ENCODE measurements at regions not wholly inside any gene's neighbourhood (a gene's known extent, or its start where the extent isn't known, plus 50 kb on each side); places are given as distances from the start of the nearest gene placed in this dataset.

DNA sequence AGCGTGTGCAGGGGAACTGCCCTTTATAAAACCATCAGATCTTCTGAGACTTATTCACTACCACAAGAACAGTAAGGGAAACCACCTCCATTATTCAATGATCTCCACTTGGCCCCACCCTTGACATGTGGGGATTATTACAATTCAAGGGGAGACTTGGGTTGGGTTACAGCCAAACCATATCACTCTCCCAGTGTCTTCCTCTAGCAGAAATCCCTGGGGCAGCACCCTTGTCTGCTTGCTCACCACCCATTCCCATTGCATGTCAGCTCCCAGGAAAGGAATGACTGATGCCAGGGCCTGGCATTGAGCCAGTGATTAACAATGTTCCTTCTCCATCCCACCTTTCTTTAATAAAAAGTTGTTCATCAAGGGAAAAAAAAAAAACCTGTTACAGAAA lies 199.0 kb downstream of the IRX1 start:
- H3K9ac ChIP-seq (ENCODE audit: low read depth in 1 of 2, low read length in 2 of 2) = no peak overlapping the region
- H3K4me3 ChIP-seq (ENCODE audit: low read length in 2 of 2) = no peak overlapping the region
- H3K27ac ChIP-seq (ENCODE audit: low read depth in 2 of 2, low read length in 2 of 2) = no peak overlapping the region
- peaks cover 0 to 3% of the 10 kb centered on the region in 2 donors for H3K9me3 ChIP-seq (ENCODE audit: control insufficient read depth in 2 of 2, low read length in 2 of 2)
- H3K27me3 ChIP-seq (ENCODE audit: control insufficient read depth in 2 of 2, insufficient read depth in 2 of 2, low read length in 2 of 2) = no peaks in the 10 kb centered on the region
- no peaks in the 10 kb centered on the region for H3K4me1 ChIP-seq (ENCODE audit: control insufficient read depth in 2 of 2, insufficient read depth in 2 of 2, low read length in 2 of 2)
- H3K36me3 ChIP-seq (ENCODE audit: control insufficient read depth in 2 of 2, insufficient read depth in 2 of 2, low read length in 2 of 2) = no peaks in the 10 kb centered on the region

DNA sequence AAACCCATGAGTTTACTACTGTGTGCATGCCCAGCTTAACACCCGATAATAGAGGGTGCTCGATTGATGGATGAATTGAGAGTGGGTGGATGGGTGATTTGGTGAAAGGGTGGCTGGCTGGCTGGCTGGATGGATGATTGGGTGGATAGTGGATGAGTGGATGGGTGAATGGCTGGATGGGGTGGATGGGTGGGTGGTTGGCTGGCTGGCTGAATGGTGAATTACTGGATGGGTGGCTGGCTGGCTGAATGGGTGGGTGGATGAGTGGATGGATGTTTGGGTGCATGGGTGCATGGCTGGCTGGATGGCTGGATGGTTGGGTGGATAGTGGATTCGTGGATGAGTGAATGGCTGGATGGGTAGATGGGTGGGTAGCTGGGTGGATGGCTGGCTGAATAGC lies 201.1 kb downstream of the IRX1 start:
- Histone ChIP-seq H3K9ac (ENCODE audit: low read depth in 1 of 2, low read length in 2 of 2) (no peak overlapping the region), H3K36me3 (ENCODE audit: control insufficient read depth in 2 of 2, insufficient read depth in 2 of 2, low read length in 2 of 2) (no peaks in the 10 kb centered on the region), H3K9me3 (ENCODE audit: control insufficient read depth in 2 of 2, low read length in 2 of 2) (no peaks in the 10 kb centered on the region), H3K27me3 (ENCODE audit: control insufficient read depth in 2 of 2, insufficient read depth in 2 of 2, low read length in 2 of 2) (no peaks in the 10 kb centered on the region), H3K27ac (ENCODE audit: low read depth in 2 of 2, low read length in 2 of 2) (no peak overlapping the region), H3K4me1 (ENCODE audit: control insufficient read depth in 2 of 2, insufficient read depth in 2 of 2, low read length in 2 of 2) (no peaks in the 10 kb centered on the region), H3K4me3 (ENCODE audit: low read length in 2 of 2) (no peak overlapping the region)

DNA sequence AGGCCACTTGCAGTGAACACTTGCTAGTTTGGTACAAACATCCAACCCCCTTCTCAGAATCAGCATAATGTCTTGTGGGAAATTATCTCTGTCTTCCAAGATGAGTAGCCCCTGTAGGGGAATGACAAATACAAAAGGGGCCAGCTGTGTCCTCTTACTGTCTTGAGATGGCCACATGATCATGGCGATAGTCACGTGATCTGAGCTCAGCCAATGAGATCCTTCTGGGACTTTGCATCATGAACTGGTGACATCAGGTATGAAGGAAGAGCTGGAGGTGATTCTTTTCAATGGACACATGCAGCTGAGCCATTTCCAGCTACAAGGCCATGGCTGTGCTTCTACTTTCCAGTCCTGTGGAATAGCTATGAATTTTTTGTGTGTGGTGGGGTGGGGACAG lies 206.3 kb downstream of the IRX1 start:
- no peaks in the 10 kb centered on the region for H3K27me3 ChIP-seq (ENCODE audit: control insufficient read depth in 2 of 2, insufficient read depth in 2 of 2, low read length in 2 of 2)

DNA sequence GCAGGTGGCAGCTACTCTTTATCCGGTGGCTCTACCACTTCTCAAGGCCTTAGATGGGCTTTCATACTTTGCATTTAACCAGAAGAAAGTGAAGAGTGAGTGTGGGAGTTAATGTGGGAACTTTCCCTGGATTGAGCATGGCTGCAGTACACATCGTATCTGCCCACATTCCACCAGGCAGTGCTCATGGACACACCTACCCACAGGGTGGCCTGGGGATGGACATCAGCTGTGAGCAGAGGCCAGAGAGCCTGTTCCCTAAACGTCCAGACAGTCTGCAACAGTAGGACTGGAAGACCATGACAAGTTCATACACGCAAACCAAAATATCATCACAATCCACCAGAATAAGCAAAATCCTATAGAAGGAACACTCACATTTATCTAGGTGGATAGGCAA lies 213.8 kb downstream of the IRX1 start:
- H3K27me3 ChIP-seq (ENCODE audit: control insufficient read depth in 2 of 2, insufficient read depth in 2 of 2, low read length in 2 of 2) = no peaks in the 10 kb centered on the region
- H3K9ac ChIP-seq (ENCODE audit: low read depth in 1 of 2, low read length in 2 of 2) = no peak overlapping the region
- H3K27ac ChIP-seq (ENCODE audit: low read depth in 2 of 2, low read length in 2 of 2) = no peak overlapping the region
- no peak overlapping the region for H3K4me3 ChIP-seq (ENCODE audit: low read length in 2 of 2)
- no peaks in the 10 kb centered on the region for H3K9me3 ChIP-seq (ENCODE audit: control insufficient read depth in 2 of 2, low read length in 2 of 2)
- H3K4me1 ChIP-seq (ENCODE audit: control insufficient read depth in 2 of 2, insufficient read depth in 2 of 2, low read length in 2 of 2) = no peaks in the 10 kb centered on the region
- H3K36me3 ChIP-seq (ENCODE audit: control insufficient read depth in 2 of 2, insufficient read depth in 2 of 2, low read length in 2 of 2) = no peaks in the 10 kb centered on the region

More for the DNA sequence above, 206.3 kb downstream of the IRX1 start:
- Histone ChIP-seq H3K9me3 (ENCODE audit: control insufficient read depth in 2 of 2, low read length in 2 of 2) (no peaks in the 10 kb centered on the region), H3K27ac (ENCODE audit: low read depth in 2 of 2, low read length in 2 of 2) (no peak overlapping the region), H3K9ac (ENCODE audit: low read depth in 1 of 2, low read length in 2 of 2) (no peak overlapping the region), H3K4me1 (ENCODE audit: control insufficient read depth in 2 of 2, insufficient read depth in 2 of 2, low read length in 2 of 2) (no peaks in the 10 kb centered on the region), H3K4me3 (ENCODE audit: low read length in 2 of 2) (no peak overlapping the region), H3K36me3 (ENCODE audit: control insufficient read depth in 2 of 2, insufficient read depth in 2 of 2, low read length in 2 of 2) (no peaks in the 10 kb centered on the region)

DNA sequence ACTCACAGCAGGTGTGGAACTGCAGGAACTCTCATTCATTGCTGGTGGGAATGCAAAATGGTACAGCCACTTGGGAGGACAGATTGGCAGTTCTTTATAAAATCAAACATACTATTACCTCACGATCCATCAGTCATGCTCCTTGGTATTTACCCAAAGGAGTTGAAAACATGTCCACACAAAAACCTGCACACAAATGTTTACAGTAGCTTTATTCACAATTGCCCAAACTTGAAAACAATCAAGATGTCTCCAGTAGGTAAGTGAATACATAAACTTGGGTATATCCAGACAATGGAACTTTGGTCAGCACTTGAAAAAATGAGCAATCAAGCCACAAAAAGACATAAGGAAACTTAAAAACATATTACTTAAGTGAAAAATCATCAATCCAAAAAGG lies 215.5 kb downstream of the IRX1 start:
- no peaks in the 10 kb centered on the region for H3K4me1 ChIP-seq (ENCODE audit: control insufficient read depth in 2 of 2, insufficient read depth in 2 of 2, low read length in 2 of 2)
- no peak overlapping the region for H3K9ac ChIP-seq (ENCODE audit: low read depth in 1 of 2, low read length in 2 of 2)
- no peak overlapping the region for H3K27ac ChIP-seq (ENCODE audit: low read depth in 2 of 2, low read length in 2 of 2)
- H3K27me3 ChIP-seq (ENCODE audit: control insufficient read depth in 2 of 2, insufficient read depth in 2 of 2, low read length in 2 of 2) = no peaks in the 10 kb centered on the region
- H3K9me3 ChIP-seq (ENCODE audit: control insufficient read depth in 2 of 2, low read length in 2 of 2) = no peaks in the 10 kb centered on the region
- H3K4me3 ChIP-seq (ENCODE audit: low read length in 2 of 2) = no peak overlapping the region
- H3K36me3 ChIP-seq (ENCODE audit: control insufficient read depth in 2 of 2, insufficient read depth in 2 of 2, low read length in 2 of 2) = no peaks in the 10 kb centered on the region

DNA sequence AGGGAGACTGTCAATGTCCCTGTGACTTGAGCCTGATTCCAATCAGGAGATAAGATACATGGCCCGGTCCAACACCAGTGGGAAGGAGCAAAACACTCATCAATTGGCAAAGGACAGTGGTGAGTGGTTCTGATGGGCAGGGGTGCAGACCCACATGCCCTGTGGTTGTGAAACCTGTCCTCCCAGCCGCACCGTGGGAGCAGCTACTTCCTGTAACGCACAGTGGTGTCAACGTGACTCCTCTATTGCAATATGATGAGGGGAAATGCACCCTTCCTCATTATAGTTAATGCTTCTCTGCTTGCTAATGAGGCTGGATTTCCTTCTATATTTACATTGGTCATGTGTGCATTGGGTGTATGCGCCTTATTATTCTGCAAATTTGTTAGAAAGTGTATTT lies 223.0 kb downstream of the IRX1 start:
- no peak overlapping the region for H3K9ac ChIP-seq (ENCODE audit: low read depth in 1 of 2, low read length in 2 of 2)
- no peaks in the 10 kb centered on the region for H3K27me3 ChIP-seq (ENCODE audit: control insufficient read depth in 2 of 2, insufficient read depth in 2 of 2, low read length in 2 of 2)
- no peak overlapping the region for H3K27ac ChIP-seq (ENCODE audit: low read depth in 2 of 2, low read length in 2 of 2)
- no peak overlapping the region for H3K4me3 ChIP-seq (ENCODE audit: low read length in 2 of 2)
- no peaks in the 10 kb centered on the region for H3K36me3 ChIP-seq (ENCODE audit: control insufficient read depth in 2 of 2, insufficient read depth in 2 of 2, low read length in 2 of 2)
- H3K4me1 ChIP-seq (ENCODE audit: control insufficient read depth in 2 of 2, insufficient read depth in 2 of 2, low read length in 2 of 2) = no peaks in the 10 kb centered on the region
- H3K9me3 ChIP-seq (ENCODE audit: control insufficient read depth in 2 of 2, low read length in 2 of 2) = peaks cover 0 to 5% of the 10 kb centered on the region in 2 donors

DNA sequence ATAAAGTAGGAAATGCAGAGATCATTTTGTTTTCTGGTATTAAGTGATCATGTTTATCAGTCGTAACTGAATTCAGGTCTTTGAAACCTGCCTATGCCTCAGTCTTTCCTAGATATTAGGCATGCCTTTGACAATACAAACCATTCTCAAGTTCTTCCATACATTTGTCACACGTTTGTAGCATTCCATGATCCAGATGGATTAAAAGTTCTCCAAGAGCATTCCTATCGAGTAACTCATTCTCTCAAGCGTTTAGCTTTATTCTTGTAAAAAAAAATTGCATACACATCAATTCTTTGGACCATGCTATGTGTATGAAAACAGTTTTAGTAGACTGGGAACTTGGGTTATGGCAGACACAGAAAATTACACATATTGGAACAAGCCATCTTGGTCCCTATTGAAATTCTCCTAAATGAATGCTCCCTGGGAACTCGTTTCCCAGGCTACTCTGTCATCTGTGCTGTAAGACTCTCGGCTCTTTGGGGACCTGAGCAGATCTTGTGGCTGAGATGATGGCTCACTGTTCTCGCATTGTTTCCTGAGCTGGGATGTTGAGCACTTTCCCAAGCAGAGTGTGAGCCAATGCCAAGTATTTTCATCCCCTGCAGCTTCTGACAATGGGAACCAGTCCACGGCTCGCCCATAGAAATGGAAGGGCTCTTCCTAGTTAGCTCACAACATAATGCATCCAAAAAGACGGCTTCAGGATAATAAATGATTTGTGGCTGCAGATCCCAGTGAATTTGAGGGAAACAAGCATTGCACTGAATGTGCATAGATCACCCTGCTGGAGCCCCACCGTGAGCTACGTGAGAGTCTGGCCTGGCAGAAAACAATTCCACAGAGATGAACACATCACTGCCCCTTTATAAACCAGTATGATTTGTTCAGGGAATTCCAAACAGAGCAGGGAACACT lies 230.2 kb downstream of the IRX1 start:
- H3K9me3 ChIP-seq (ENCODE audit: control insufficient read depth in 2 of 2, low read length in 2 of 2) = no peaks in the 10 kb centered on the region
- H3K36me3 ChIP-seq (ENCODE audit: control insufficient read depth in 2 of 2, insufficient read depth in 2 of 2, low read length in 2 of 2) = no peaks in the 10 kb centered on the region
- H3K4me1 ChIP-seq (ENCODE audit: control insufficient read depth in 2 of 2, insufficient read depth in 2 of 2, low read length in 2 of 2) = no peaks in the 10 kb centered on the region
- H3K27ac ChIP-seq (ENCODE audit: low read depth in 2 of 2, low read length in 2 of 2) = no peak overlapping the region
- no peak overlapping the region for H3K4me3 ChIP-seq (ENCODE audit: low read length in 2 of 2)
- no peaks in the 10 kb centered on the region for H3K27me3 ChIP-seq (ENCODE audit: control insufficient read depth in 2 of 2, insufficient read depth in 2 of 2, low read length in 2 of 2)
- no peak overlapping the region for H3K9ac ChIP-seq (ENCODE audit: low read depth in 1 of 2, low read length in 2 of 2)

DNA sequence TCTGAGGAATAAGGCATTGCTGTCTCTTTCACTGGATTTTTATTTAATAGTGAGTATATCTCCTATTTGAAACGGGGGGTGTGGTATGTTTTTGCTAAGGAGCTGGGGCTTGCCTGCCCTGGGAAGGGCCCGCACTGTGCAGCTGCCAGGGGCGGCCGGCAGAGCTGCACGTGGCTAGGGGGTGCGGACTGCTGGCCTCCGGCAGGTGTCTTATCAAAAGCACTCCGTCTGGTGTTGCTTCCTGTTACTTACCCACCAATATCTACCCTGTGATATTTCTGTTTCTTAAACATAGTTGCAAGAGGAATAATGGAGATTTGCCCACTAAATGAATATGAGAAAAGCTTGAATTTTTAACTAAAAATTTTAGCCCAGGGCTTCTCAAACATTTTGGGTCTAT lies 232.0 kb downstream of the IRX1 start:
- no peak overlapping the region for H3K27ac ChIP-seq (ENCODE audit: low read depth in 2 of 2, low read length in 2 of 2)
- H3K4me1 ChIP-seq (ENCODE audit: control insufficient read depth in 2 of 2, insufficient read depth in 2 of 2, low read length in 2 of 2) = no peaks in the 10 kb centered on the region
- H3K27me3 ChIP-seq (ENCODE audit: control insufficient read depth in 2 of 2, insufficient read depth in 2 of 2, low read length in 2 of 2) = no peaks in the 10 kb centered on the region
- no peak overlapping the region for H3K9ac ChIP-seq (ENCODE audit: low read depth in 1 of 2, low read length in 2 of 2)
- H3K9me3 ChIP-seq (ENCODE audit: control insufficient read depth in 2 of 2, low read length in 2 of 2) = no peaks in the 10 kb centered on the region
- H3K36me3 ChIP-seq (ENCODE audit: control insufficient read depth in 2 of 2, insufficient read depth in 2 of 2, low read length in 2 of 2) = no peaks in the 10 kb centered on the region
- no peak overlapping the region for H3K4me3 ChIP-seq (ENCODE audit: low read length in 2 of 2)

DNA sequence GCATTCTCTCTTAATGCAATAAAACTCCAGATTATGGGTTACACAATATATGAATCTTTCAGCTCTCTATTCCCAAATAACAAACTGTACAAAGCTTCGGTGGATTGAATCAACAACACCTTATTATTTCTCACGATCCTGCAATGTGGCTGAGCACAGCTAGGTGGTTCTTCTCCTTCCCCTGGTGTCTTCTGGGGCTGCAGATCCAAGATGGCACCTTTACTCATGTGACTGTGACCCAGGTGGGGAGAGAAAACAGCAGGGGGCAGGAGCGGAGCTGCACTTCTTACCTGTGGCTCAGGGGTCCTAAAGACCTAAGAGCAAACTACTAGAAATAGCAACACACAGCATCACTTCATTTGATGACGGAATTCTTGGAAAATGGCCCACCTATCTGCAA lies 233.1 kb downstream of the IRX1 start:
- no peak overlapping the region for H3K27ac ChIP-seq (ENCODE audit: low read depth in 2 of 2, low read length in 2 of 2)
- no peaks in the 10 kb centered on the region for H3K36me3 ChIP-seq (ENCODE audit: control insufficient read depth in 2 of 2, insufficient read depth in 2 of 2, low read length in 2 of 2)
- no peaks in the 10 kb centered on the region for H3K27me3 ChIP-seq (ENCODE audit: control insufficient read depth in 2 of 2, insufficient read depth in 2 of 2, low read length in 2 of 2)
- no peaks in the 10 kb centered on the region for H3K4me1 ChIP-seq (ENCODE audit: control insufficient read depth in 2 of 2, insufficient read depth in 2 of 2, low read length in 2 of 2)
- H3K4me3 ChIP-seq (ENCODE audit: low read length in 2 of 2) = no peak overlapping the region
- H3K9ac ChIP-seq (ENCODE audit: low read depth in 1 of 2, low read length in 2 of 2) = no peak overlapping the region
- H3K9me3 ChIP-seq (ENCODE audit: control insufficient read depth in 2 of 2, low read length in 2 of 2) = no peaks in the 10 kb centered on the region

DNA sequence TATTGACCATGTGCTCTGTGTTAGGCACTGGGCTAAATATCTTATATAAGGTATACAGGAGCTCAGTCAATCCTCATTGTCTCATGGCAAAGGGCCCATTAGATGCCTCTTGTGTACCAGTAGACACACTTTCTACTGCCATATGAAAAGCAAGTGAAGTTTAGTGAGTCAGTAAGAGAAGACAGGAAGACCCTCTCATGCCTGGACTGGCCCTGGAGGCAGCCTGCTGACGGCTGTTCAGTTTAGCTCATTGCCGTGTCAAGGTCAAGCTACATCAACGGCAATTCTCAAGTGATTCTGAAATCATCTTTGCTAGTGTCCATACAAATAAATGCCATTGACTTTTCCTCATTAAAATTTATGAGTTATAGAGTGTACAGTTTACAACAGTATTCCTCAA lies 237.9 kb downstream of the IRX1 start:
- no peak overlapping the region for H3K27ac ChIP-seq (ENCODE audit: low read depth in 2 of 2, low read length in 2 of 2)
- no peak overlapping the region for H3K4me3 ChIP-seq (ENCODE audit: low read length in 2 of 2)
- no peaks in the 10 kb centered on the region for H3K4me1 ChIP-seq (ENCODE audit: control insufficient read depth in 2 of 2, insufficient read depth in 2 of 2, low read length in 2 of 2)
- no peaks in the 10 kb centered on the region for H3K9me3 ChIP-seq (ENCODE audit: control insufficient read depth in 2 of 2, low read length in 2 of 2)
- no peak overlapping the region for H3K9ac ChIP-seq (ENCODE audit: low read depth in 1 of 2, low read length in 2 of 2)
- no peaks in the 10 kb centered on the region for H3K27me3 ChIP-seq (ENCODE audit: control insufficient read depth in 2 of 2, insufficient read depth in 2 of 2, low read length in 2 of 2)
- no peaks in the 10 kb centered on the region for H3K36me3 ChIP-seq (ENCODE audit: control insufficient read depth in 2 of 2, insufficient read depth in 2 of 2, low read length in 2 of 2)
